PFSK-1 (cell line): ENCODE measurements at regions not wholly inside any gene's neighbourhood (a gene's known extent, or its start where the extent isn't known, plus 50 kb on each side); places are given as distances from the start of the nearest gene placed in this dataset.

Source experiments
- FOXP2 ChIP-seq: optimal IDR thresholded peaks from 2 replicates; pipeline ENCODE3; 2011; ENCODE audit warnings: borderline replicate concordance, control low read depth, inconsistent platforms; ENCODE audit not compliant: insufficient read depth; ENCODE audit errors: extremely low read length, extremely low read depth
- POLR2AphosphoS5 ChIP-seq: IDR thresholded peaks from 2 replicates; pipeline ENCODE4 v1.6.1; 2012; ENCODE audit warnings: low read depth, mild to moderate bottlenecking, control low read depth, low read length, moderate library complexity
- SIN3A ChIP-seq: IDR thresholded peaks from 2 replicates; pipeline ENCODE4 v1.6.1; 2012; ENCODE audit warnings: mild to moderate bottlenecking, low read length, moderate library complexity, borderline replicate concordance; ENCODE audit not compliant: insufficient read depth
- TAF1 ChIP-seq: IDR thresholded peaks from 2 replicates; pipeline ENCODE4 v1.6.1; 2012; ENCODE audit warnings: low read length, control low read depth, borderline replicate concordance; ENCODE audit not compliant: insufficient read depth
- TF ChIP-seq, protein P1 (sequence below), 2 experiments: IDR thresholded peaks; 2 replicates each; pipeline versions ENCODE4 v1.6.1 to v1.8.0; 2011 to 2012; ENCODE audit warnings: low read depth in 2 of 2, low read length in 2 of 2, control low read depth in 1 of 2, inconsistent platforms in 1 of 2, mild to moderate bottlenecking in 1 of 2, moderate library complexity in 1 of 2; ENCODE audit not compliant: insufficient read depth in 1 of 2

DNA sequence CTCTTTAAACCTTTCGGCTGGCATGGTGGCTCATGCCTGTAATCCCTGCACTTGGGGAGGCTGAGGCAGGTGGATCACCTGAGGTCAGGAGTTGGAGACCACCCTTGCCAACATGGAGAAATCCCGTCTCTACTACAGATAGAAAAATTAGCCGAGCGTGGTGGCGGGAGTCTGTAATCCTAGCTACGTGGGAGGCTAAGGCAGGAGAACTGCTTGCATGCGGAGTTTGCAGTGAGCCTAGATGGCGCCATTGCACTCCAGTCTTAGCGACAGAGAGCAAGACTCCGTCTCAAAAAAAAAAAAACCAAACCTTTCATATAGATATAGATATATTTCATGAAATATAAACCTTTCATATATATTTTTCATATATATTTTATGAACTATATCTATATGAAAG, 864.7 kb downstream of the TRIB2 start:
- TF ChIP-seq, protein P1, sequence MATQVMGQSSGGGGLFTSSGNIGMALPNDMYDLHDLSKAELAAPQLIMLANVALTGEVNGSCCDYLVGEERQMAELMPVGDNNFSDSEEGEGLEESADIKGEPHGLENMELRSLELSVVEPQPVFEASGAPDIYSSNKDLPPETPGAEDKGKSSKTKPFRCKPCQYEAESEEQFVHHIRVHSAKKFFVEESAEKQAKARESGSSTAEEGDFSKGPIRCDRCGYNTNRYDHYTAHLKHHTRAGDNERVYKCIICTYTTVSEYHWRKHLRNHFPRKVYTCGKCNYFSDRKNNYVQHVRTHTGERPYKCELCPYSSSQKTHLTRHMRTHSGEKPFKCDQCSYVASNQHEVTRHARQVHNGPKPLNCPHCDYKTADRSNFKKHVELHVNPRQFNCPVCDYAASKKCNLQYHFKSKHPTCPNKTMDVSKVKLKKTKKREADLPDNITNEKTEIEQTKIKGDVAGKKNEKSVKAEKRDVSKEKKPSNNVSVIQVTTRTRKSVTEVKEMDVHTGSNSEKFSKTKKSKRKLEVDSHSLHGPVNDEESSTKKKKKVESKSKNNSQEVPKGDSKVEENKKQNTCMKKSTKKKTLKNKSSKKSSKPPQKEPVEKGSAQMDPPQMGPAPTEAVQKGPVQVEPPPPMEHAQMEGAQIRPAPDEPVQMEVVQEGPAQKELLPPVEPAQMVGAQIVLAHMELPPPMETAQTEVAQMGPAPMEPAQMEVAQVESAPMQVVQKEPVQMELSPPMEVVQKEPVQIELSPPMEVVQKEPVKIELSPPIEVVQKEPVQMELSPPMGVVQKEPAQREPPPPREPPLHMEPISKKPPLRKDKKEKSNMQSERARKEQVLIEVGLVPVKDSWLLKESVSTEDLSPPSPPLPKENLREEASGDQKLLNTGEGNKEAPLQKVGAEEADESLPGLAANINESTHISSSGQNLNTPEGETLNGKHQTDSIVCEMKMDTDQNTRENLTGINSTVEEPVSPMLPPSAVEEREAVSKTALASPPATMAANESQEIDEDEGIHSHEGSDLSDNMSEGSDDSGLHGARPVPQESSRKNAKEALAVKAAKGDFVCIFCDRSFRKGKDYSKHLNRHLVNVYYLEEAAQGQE (IDR thresholded peaks at IDR 0.05; ENCODE audit: insufficient read depth in 1 of 2, low read depth in 2 of 2, low read length in 2 of 2) = no peak
- TF ChIP-seq TAF1 (no peak), SIN3A (no peak), POLR2AphosphoS5 (no peak), FOXP2 (no peak)
